22Rv1 (cell line): ENCODE measurements at regions not wholly inside any gene's neighbourhood (a gene's known extent, or its start where the extent isn't known, plus 50 kb on each side); places are given as distances from the start of the nearest gene placed in this dataset.

Experiments used
- H3K27ac ChIP-seq: fragments of 450-650 bp; 2 replicates; pipeline ENCODE4 v1.5.1; 2017
- CTCF ChIP-seq: fragments of 450-650 bp; IDR thresholded peaks from 2 replicates; pipeline ENCODE4 v1.5.1; 2017; ENCODE audit warnings: mild to moderate bottlenecking
- ZFX ChIP-seq: fragments of 450-650 bp; IDR thresholded peaks from 2 replicates; pipeline ENCODE4 v1.6.1; 2017; ENCODE audit warnings: antibody characterized with exemption, borderline replicate concordance

- no peak for TF ChIP-seq CTCF
- TF ChIP-seq ZFX: no peak
- H3K27ac ChIP-seq: no peak overlapping the region
Measured at GRCh38 chr20:7378864-7379605, 561.2 kb downstream of the HAO1 start.

GRCh38 chr20:7379621-7380220 is 560.5 kb downstream of the HAO1 start:
- no peak for TF ChIP-seq ZFX
- no peak for TF ChIP-seq CTCF
- no peak overlapping the region for H3K27ac ChIP-seq

- H3K27ac ChIP-seq: no peak overlapping the region
- TF ChIP-seq CTCF: no peak
- TF ChIP-seq ZFX: no peak
Measured at GRCh38 chr20:7383216-7383615, 557.0 kb downstream of the HAO1 start.

- TF ChIP-seq ZFX (no peak), CTCF (no peak)
- H3K27ac ChIP-seq: no peak overlapping the region
Measured at GRCh38 chr20:7387638-7388193, 552.5 kb downstream of the HAO1 start.

- no peak for TF ChIP-seq CTCF
- TF ChIP-seq ZFX: no peak
- H3K27ac ChIP-seq: no peak overlapping the region
Measured at GRCh38 chr20:7389216-7389615, 551.0 kb downstream of the HAO1 start.

- H3K27ac ChIP-seq: no peak overlapping the region
- no peak for TF ChIP-seq CTCF
- TF ChIP-seq ZFX: no peak
Measured at GRCh38 chr20:7392542-7393206, 547.6 kb downstream of the HAO1 start.
